Testis (tissue), 2 donors: ENCODE measurements at regions not wholly inside any gene's neighbourhood (a gene's known extent, or its start where the extent isn't known, plus 50 kb on each side); places are given as distances from the start of the nearest gene placed in this dataset.

Source experiments
- POLR2A ChIP-seq: fragments of 450-650 bp; IDR thresholded peaks from one replicate; pipeline ENCODE4 v1.6.1; 2017; ENCODE audit warnings: antibody characterized with exemption, mild to moderate bottlenecking, moderate library complexity
- TF ChIP-seq, protein P1 (sequence below), 3 experiments: fragments of 450-650 bp in 2 of 3; fragments of 200-600 bp in 1 of 3; sonication (generic) in 1 of 3; IDR thresholded peaks; one replicate each; pipeline ENCODE4 v1.5.1; 2016 to 2019; ENCODE audit warnings: antibody characterized with exemption in 3 of 3, mild to moderate bottlenecking in 2 of 3, moderate library complexity in 1 of 3

DNA sequence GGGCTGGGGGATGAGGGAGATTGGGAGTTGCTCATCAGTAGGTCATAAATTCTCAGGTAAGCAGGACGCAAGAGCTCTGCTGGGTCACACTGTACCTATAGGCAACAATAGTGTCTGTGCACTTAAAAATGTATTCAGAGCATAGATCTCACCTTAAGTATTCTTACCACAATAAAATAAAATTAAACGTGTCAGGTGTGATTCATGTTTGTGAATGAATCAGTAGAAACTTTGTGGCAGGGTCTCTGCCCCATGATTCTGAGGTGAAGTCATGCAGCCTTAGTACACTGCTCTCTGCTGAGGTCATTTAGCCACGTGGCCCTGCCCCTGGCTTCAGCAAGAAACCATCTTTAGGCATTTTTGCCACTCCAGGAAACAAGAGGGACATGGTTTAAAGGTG, 253.8 kb downstream of the FBXO15 start:
- TF ChIP-seq, protein P1, sequence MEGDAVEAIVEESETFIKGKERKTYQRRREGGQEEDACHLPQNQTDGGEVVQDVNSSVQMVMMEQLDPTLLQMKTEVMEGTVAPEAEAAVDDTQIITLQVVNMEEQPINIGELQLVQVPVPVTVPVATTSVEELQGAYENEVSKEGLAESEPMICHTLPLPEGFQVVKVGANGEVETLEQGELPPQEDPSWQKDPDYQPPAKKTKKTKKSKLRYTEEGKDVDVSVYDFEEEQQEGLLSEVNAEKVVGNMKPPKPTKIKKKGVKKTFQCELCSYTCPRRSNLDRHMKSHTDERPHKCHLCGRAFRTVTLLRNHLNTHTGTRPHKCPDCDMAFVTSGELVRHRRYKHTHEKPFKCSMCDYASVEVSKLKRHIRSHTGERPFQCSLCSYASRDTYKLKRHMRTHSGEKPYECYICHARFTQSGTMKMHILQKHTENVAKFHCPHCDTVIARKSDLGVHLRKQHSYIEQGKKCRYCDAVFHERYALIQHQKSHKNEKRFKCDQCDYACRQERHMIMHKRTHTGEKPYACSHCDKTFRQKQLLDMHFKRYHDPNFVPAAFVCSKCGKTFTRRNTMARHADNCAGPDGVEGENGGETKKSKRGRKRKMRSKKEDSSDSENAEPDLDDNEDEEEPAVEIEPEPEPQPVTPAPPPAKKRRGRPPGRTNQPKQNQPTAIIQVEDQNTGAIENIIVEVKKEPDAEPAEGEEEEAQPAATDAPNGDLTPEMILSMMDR (IDR thresholded peaks at IDR 0.05), result no peak
- no peak for TF ChIP-seq POLR2A
